IPS DF 4.7 (cell line): ENCODE measurements at regions not wholly inside any gene's neighbourhood (a gene's known extent, or its start where the extent isn't known, plus 50 kb on each side); places are given as distances from the start of the nearest gene placed in this dataset.

Experiments
- DNase-seq: peaks from one replicate; pipeline ENCODE4 v3.0.0-alpha.2; 2013; ENCODE audit warnings: low spot score; ENCODE audit errors: extremely low read depth

DNA sequence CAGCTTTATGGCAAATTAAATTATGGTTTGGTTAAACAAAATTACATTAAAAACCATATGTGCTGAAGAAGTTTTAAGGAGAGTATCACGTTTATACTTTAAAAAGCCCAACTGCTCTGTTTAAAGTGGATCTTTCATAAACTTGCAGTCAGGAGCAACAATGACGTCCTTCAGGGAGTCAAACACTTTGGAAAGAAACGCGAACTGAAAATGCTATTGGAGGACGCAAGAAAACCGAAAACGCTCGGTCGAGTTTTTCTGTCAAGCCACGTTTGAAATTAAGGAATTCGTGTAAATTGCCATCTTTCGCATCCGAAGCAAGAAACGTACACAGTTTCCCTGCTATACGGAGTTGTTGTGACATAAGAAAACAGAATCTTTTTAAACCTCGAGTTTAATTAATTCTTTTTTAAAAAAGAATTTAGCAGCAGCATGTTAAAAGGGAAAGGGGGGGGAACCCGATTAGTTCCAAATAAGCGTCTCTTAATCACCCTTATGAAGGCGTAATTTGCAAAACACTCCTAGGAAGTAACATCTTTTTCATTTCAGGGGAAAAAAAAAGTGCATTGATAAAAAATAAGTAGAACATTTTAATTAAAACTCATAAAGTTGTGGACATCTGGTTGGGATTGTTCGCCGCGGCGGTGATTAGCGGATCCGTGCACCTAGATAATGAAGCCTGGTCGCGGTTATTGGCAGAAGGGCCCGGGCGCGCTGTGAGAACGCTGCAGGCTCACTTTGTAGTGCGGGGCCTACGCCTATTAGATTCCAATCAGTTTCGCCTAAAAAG is 295.4 kb downstream of the TFAP2C start:
- no peak for DNase-seq

- no peak for DNase-seq
Measured at GRCh38 chr20:56925082-56925830, 296.1 kb downstream of the TFAP2C start.

DNA sequence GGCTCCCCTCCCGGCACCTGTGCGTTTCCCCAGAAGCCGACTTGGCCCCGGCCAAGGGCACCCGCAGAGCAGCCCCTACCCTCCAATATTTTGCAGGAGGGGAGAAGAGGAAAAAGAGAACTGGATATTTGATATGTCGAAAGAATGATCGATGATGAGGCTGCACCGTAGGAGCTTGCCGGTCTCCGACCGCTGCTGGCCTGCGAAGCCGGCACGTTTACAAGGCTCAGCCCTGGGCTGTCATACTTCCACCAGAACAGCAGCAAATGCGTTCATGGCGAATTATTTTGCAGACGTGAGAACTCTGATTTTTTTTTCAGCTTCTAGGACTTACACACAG is 296.7 kb downstream of the TFAP2C start:
- DNase-seq = no peak

- DNase-seq = no peak
Measured at GRCh38 chr20:56926501-56926900, 297.4 kb downstream of the TFAP2C start.

GRCh38 chr20:56927127-56927526 is 298.0 kb downstream of the TFAP2C start:
- no peak for DNase-seq

DNA sequence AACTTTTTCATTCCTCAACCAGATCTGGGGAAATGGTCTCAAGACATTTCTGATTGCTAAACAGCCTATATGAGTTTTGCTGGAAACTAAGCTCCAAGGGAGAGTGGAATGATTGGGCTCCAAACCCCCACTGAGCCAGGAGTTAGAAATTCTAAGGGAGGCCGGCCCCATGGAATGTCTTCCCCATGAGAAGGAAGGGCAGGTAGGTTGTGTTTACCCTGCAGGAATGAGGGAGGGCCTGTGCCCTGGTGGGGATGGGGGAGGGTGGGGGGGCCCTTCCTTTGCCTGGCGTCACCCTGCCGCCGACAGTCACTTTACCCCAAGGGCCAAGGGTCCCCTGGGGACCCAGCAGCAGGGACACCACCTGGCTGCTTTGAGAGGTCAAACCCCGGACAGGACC is 298.9 kb downstream of the TFAP2C start:
- DNase-seq = no peak

- no peak for DNase-seq
Measured at GRCh38 chr20:56929606-56930005, 300.5 kb downstream of the TFAP2C start.

DNA sequence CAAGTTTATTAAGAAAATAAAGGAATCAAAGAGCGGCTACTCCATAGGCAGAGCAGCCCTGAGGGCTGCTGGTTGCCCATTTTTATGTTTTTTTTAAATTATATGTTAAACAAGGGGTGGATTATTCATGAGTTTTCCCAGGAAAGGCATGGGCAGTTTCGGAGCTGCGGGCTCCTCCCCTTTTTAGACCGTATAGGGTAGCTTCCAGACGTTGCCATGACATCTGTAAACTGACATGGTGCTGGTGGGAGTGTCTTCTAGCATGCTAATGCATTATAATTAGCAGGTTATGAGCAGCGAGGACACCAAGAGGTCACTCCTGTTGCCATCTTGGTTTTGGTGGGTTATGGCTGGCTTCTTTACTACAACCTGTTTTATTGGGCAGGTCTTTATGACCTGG is 301.8 kb downstream of the TFAP2C start:
- no peak for DNase-seq

DNA sequence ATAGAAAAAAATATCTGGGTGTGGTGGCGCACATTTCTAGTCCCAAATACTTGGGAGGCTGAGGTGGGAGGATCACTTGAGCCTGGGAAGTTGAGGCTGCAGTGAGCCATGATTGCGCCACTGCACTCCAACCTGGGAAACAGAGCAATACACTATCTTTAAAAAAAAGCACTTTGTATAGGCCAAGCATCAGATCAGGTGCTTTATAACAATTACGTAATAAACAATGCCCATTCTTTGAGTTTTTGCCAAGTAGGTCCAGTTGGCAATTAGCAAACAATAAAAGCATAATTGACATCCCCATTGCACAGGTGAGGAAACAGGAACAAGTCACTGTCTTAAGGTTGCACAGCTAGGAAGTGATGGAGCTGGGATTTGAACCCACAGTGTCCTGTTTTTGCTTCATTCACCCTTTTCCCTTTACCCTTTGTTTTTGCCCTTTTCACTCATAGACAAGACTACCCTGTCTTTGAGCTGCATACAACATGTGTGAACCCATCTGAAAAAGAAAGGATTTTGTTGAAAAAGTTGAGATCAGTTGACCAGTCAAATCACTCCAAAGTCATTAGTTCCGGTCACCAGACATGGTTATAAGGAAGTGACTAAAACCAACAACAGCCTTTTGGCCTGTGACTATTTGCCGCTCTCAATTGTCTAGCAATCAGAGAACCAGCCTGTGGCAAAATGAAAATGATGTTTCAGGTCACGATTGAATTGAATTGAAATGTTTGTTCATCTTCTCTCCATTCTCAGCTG is 303.6 kb downstream of the TFAP2C start:
- no peak for DNase-seq

- DNase-seq = no peak
Measured at GRCh38 chr20:56933331-56933698, 304.2 kb downstream of the TFAP2C start.

GRCh38 chr20:56934888-56935287 is 305.8 kb downstream of the TFAP2C start:
- DNase-seq = no peak

GRCh38 chr20:56940466-56940865 is 311.4 kb downstream of the TFAP2C start:
- no peak for DNase-seq

GRCh38 chr20:56941101-56941686 is 312.1 kb downstream of the TFAP2C start:
- no peak for DNase-seq

GRCh38 chr20:56943946-56944945 is 315.1 kb downstream of the TFAP2C start:
- DNase-seq = no peak

DNA sequence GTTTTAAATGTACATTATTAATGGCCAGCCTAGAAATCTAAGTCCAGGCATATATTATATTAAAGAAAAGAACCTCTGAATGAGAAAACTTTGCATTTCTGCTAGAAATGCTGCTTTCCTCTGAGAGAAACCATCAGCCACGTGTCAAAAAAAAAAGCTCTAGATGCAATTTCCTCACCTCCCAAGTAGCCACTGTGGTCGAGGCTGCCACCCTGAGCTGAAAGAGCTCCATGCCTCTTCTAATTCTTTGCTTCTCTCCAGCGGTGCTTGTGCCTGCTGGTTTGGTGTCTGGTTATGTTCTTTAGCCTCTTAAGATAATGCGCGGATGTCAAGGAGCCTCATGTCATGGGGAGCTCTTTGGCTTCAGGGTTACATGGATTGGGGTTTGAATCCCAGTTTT is 316.0 kb downstream of the TFAP2C start:
- no peak for DNase-seq

DNA sequence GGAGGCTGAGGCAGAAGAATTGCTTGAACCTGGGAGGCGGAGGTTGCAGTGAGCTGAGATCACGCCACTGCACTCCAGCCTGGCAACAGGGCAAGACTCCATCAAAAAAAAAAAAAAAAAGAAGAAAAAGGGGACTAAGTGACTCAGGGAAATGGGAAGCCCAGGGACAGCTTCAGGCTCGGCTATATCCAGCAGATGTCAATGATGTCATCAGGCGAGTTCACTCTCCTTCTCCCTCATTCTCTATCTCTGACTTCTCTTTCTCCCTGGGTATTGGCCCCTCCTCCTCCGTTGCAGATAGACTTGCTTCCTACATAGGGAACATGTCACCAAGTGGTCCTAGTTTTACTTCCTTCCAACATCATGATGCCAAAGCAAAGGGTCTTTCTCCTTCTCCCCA is 316.8 kb downstream of the TFAP2C start:
- no peak for DNase-seq

GRCh38 chr20:56949318-56949717 is 317.1 kb downstream of the BMP7 start:
- DNase-seq = no peak

- DNase-seq = no peak
Measured at GRCh38 chr20:56952258-56953047, 314.0 kb downstream of the BMP7 start.

- no peak for DNase-seq
Measured at GRCh38 chr20:56953048-56953586, 313.3 kb downstream of the BMP7 start.

DNA sequence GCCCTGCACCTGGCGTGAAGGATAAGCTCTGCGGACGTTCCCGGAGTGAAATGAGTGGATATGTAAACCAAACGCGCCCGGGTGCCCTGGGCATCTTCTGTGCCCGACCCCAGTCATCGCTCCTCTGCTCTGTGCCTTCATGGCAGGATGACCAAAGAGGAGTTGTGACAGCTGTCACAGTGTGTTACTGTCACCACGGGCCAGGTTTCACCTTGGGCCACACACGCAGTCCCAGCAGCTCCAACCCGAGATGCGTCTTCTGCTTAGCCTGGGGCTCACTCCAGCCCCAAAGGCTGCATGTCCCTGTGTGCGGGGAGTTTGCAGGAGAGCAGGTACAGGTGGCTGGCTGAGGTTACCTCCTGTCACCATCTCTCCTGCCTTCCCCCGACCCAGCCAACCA is 311.6 kb downstream of the BMP7 start:
- DNase-seq = no peak
